ENCODE measurements at regions not wholly inside any gene's neighbourhood (a gene's known extent, or its start where the extent isn't known, plus 50 kb on each side); places are given as distances from the start of the nearest gene placed in this dataset.

GRCh38 chr4:153906231-153906630 is 117.3 kb upstream of the SFRP2 start:
- TF ChIP-seq CTCF (IDR thresholded peaks at IDR 0.05) (no peak), POLR2A (IDR thresholded peaks at IDR 0.05) (no peak)

Data from ovary (tissue), 3 donors.